Progenitor cell of endocrine pancreas (in vitro differentiated cells): ENCODE measurements at regions not wholly inside any gene's neighbourhood (a gene's known extent, or its start where the extent isn't known, plus 50 kb on each side); places are given as distances from the start of the nearest gene placed in this dataset.

Experiments used
- DNase-seq: peaks from one replicate; pipeline ENCODE4 v3.0.0; 2021; ENCODE audit warnings: low spot score; ENCODE audit not compliant: unreplicated experiment
- H3K27ac Mint-ChIP-seq: 2 replicates; pipeline ENCODE4 v1.8.0; 2021; ENCODE audit warnings: mild to moderate bottlenecking, moderate library complexity, mixed read lengths
- H3K27me3 Mint-ChIP-seq: 2 replicates; pipeline ENCODE4 v1.8.0; 2021; ENCODE audit warnings: mixed read lengths
- H3K36me3 Mint-ChIP-seq: 2 replicates; pipeline ENCODE4 v1.8.0; 2022; ENCODE audit warnings: mixed read lengths; ENCODE audit not compliant: insufficient read depth
- H3K4me1 Mint-ChIP-seq: 2 replicates; pipeline ENCODE4 v1.8.0; 2021; ENCODE audit warnings: low read depth, mixed read lengths
- H3K4me3 Mint-ChIP-seq: 2 replicates; pipeline ENCODE4 v1.8.0; 2021; ENCODE audit warnings: low read depth, mild to moderate bottlenecking, moderate library complexity, mixed read lengths
- H3K9me3 Mint-ChIP-seq: 2 replicates; pipeline ENCODE4 v1.8.0; 2021; ENCODE audit warnings: low read depth, mixed read lengths
- CTCF ChIP-seq: fragments of 200-600 bp; sonication (generic); IDR thresholded peaks from one replicate; pipeline ENCODE4 v1.5.0; 2021; ENCODE audit warnings: antibody characterized with exemption, mild to moderate bottlenecking; ENCODE audit not compliant: unreplicated experiment

GRCh38 chr14:31947680-31948595 is 129.2 kb upstream of the ARHGAP5 start:
- H3K4me3 Mint-ChIP-seq, result no peak overlapping the region
- no peak for TF ChIP-seq CTCF
- H3K9me3 Mint-ChIP-seq, result no peaks in the 10 kb centered on the region
- no peak for DNase-seq
- H3K4me1 Mint-ChIP-seq, result peaks cover 52% of the 10 kb centered on the region
- H3K36me3 Mint-ChIP-seq, result no peaks in the 10 kb centered on the region
- peaks cover 22% of the 10 kb centered on the region for H3K27me3 Mint-ChIP-seq
- no peak overlapping the region for H3K27ac Mint-ChIP-seq

GRCh38 chr14:31949709-31950108 is 127.4 kb upstream of the ARHGAP5 start:
- H3K27ac Mint-ChIP-seq, result peak overlapping the region; percentile 56

GRCh38 chr14:31950331-31950730 is 126.8 kb upstream of the ARHGAP5 start:
- Mint-ChIP-seq H3K36me3 (no peaks in the 10 kb centered on the region), H3K27ac (peak overlapping the region; percentile 56), H3K4me1 (peaks cover 28% of the 10 kb centered on the region), H3K9me3 (no peaks in the 10 kb centered on the region), H3K27me3 (peaks cover 37% of the 10 kb centered on the region), H3K4me3 (peak overlapping the region; percentile 11)
- DNase-seq, result no peak
- peak; percentile 6 for TF ChIP-seq CTCF

More at GRCh38 chr14:31949709-31950108, 127.4 kb upstream of the ARHGAP5 start:
- no peaks in the 10 kb centered on the region for H3K9me3 Mint-ChIP-seq
- H3K27me3 Mint-ChIP-seq, result peaks cover 34% of the 10 kb centered on the region
- TF ChIP-seq CTCF, result no peak
- peaks cover 35% of the 10 kb centered on the region for H3K4me1 Mint-ChIP-seq
- no peak overlapping the region for H3K4me3 Mint-ChIP-seq
- no peaks in the 10 kb centered on the region for H3K36me3 Mint-ChIP-seq
- DNase-seq, result no peak

GRCh38 chr14:31950764-31951637 is 126.1 kb upstream of the ARHGAP5 start:
- H3K27ac Mint-ChIP-seq, result peak overlapping the region; percentile 56
- peaks cover 28% of the 10 kb centered on the region for H3K4me1 Mint-ChIP-seq
- H3K9me3 Mint-ChIP-seq, result no peaks in the 10 kb centered on the region
- H3K27me3 Mint-ChIP-seq, result peaks cover 40% of the 10 kb centered on the region
- no peaks in the 10 kb centered on the region for H3K36me3 Mint-ChIP-seq
- TF ChIP-seq CTCF, result no peak
- peak; percentile 53 for DNase-seq
- peak overlapping the region; percentile 39 for H3K4me3 Mint-ChIP-seq

- H3K27ac Mint-ChIP-seq, result peak overlapping the region; percentile 56
- DNase-seq, result no peak
- peaks cover under 1% of the 10 kb centered on the region for H3K9me3 Mint-ChIP-seq
- TF ChIP-seq CTCF, result no peak
- peak overlapping the region; percentile 39 for H3K4me3 Mint-ChIP-seq
- H3K27me3 Mint-ChIP-seq, result peaks cover 37% of the 10 kb centered on the region
- no peaks in the 10 kb centered on the region for H3K36me3 Mint-ChIP-seq
- H3K4me1 Mint-ChIP-seq, result peaks cover 29% of the 10 kb centered on the region
Measured at GRCh38 chr14:31951638-31951964, 125.5 kb upstream of the ARHGAP5 start.
